GM21367 (cell line): ENCODE measurements at regions not wholly inside any gene's neighbourhood (a gene's known extent, or its start where the extent isn't known, plus 50 kb on each side); places are given as distances from the start of the nearest gene placed in this dataset.

ENCODE experiments used
- ATAC-seq: cut with Tn5 transposase; IDR thresholded peaks from one replicate; pipeline ENCODE4 v1.9.1; 2021; ENCODE audit not compliant: unreplicated experiment

DNA sequence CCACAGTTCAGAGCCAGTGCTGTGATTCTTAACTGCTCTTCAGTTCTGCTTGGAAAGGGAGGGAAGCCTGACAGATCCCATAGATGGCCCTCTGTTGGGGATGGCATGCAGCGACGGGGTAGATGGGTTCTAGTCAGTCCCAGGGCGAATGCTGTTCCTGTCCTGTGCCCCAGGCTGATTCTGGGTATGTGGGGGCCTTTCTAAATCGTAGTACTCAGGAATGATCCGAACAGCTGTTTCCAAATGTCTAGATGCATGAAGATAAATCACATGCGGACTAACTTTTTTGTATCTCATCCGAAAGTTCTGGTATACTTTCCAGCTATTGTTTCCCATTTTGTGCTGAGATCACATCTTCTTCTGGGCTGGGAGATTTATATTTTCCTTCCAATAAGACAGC lies 186.0 kb upstream of the MKI67 start:
- ATAC-seq = no peak

DNA sequence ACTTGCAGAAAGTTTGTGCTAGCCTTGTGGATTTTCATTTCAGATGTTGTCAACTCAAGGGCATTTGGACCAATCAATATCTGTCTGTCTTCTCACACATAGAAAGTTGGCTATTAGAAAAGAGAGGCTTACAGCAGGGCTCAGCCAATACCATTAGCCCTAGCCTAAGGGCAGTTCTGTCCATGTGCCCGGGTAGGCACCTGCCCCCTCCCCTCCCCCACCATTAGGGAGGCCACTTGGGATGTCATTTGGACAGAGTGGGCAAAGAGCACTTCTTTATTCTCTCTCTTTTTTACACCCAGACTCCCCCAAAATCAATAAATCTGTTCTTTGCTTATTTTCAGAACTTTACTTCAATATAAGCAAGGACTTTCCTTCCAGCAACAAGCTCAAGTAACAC lies 188.5 kb upstream of the MKI67 start:
- ATAC-seq = no peak

DNA sequence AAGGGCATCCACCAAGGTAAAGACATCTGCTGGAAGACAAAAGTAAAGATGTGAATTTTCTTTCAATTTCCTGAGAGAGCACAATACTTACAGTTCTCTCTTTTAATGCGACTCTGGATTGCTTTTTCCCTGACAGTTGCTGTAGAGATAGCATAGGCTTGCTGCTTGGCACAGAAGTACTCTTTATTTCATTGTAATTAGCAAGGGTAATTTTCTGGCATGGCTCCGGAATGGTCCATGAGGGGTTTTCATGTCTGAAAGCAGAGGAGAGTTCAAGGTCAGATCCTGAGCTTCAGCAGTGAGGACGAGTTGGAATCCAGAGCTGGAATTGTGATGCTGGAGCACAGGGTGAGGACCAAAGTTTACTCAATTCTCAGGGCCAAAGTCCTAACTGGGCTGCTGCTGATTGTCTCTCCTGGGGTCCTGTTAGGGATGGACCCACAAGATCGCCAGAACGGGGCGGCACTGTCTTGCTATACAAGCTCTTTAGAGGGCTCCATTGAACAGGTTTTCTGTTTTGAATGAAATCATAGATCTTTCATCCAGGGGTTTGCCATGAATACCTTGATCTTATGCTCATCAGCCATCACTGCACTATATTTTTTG lies 190.0 kb upstream of the MKI67 start:
- ATAC-seq = no peak

DNA sequence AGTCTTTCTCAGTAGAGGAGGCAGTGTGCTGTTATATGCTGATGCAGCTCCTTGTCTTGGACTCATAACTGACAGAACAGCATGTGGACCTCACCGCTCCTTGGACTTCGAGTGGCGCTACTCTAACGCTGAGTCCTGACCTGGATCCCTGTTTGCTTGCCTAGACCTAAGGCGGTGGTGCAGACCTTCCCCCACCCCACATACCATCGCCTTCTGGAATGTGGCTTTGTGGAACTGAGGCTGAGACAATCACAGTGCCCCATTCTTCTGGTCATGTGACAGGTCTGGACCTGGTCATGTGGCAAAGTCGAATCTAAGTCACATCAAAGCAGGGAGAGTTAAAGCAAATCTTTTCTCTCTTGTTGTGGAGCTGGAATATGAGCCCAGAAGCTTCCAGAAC lies 190.7 kb upstream of the MKI67 start:
- ATAC-seq = no peak

DNA sequence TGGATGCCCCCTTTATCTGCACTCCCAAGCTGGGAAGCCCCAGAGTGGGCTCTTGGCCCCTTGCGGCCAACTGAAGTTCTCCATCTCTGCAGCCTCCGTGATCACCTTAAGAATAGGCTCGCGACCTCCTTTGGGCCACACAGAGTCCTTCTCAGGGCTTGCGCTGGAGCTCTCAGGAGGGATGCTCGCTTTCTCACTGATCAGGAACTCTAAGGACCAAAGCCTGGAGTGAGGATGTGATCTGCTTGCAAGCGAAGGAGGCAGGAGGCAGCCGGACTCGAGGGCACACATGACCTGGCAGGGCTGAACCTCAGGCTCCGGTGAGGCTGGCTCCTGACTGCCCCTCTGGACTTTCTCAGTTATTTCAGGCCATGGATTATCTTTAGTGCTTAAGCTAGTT lies 192.1 kb upstream of the MKI67 start:
- no peak for ATAC-seq

DNA sequence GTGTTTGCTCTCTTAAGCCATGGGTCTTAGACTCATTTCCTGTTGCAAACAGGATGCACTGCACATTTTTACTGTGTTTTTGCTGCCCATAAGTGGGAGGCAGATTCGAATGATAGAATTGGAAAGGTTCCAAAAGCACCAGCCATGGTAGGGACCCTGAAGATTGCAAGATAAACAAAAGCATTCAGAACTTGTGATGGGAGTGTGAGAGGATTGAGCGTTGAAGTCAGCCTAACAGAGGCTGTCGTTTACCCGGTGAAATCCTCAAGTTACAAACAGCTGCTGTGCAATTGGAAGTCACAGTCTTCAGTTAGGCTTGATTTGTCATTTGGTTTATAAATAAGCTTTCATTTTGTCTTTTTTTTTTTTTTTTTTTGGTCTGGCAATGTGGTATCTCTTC lies 192.7 kb upstream of the MKI67 start:
- ATAC-seq = no peak

DNA sequence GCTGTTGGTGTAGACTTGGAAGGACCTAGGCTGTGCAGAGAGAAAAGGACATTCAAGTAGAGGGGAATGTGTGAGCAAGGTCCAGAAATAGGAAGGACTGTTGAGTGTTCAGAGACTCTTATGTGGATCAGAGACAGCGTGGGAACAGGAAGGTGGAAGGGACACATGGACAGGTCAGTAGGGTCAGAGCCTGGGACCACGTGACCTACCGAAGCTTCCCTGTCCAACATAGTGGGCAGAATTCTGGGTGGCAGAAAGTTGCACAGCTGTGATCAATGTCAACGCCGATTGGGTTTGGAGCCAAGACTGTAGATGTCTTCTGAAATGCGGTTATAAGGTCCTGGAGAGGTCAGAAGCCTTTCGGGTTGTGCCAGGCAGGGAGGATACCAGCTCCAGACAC lies 195.9 kb upstream of the MKI67 start:
- ATAC-seq = no peak

DNA sequence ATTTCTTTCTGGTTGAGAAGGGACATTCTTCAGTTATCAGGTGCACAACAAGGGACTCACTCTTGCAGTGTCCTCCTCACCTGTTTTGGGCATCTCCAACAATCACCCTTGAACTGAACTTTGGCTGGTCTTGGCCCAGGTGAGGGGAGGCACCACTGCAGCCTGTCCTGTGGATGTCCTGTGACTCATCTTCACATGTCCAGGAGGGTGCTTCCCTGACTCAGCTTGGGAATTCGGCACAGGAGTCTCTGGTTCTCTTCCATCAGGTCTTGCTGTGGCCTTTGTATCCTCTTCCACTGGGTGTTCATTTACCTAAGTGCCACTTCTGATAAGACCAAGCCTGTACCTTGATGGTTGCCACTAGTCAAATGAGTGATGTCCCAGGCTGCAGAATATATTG lies 196.7 kb upstream of the MKI67 start:
- ATAC-seq = no peak

DNA sequence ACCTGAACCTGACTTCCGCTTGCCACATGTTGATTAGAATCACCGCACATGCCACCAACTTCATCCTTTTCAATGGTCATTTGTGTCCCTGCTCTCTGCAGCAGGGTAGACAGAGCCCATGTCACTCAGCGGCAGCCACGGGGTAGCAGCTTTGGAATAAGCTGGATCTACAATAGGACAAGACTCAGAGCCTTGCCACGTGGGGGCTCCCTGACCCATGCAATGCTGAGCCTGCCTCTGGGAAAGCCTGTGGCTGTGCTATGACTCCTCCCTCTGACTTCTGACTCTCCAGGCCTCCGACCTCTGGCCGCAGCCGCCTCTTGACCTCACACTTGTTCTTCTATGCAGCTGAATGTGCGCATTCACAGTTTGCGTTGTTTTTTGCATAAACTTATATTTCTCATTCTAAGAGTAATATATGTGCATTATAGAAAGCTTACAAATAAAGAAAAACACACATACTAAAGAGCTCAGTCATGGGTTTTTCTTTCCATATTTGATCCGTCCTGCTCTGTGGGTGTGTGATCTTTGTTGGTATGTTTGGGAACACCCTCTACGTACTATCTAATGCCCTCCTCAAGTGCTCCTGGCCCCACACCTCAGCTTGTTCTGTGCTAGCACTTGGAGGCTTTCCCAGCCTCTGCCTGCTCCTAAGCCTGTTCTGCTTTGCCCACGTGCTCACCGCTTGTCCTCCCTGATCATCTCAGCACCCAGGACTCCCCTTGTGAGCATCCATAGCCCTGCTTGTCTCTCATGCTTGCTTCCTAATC lies 198.0 kb upstream of the MKI67 start:
- ATAC-seq = no peak

DNA sequence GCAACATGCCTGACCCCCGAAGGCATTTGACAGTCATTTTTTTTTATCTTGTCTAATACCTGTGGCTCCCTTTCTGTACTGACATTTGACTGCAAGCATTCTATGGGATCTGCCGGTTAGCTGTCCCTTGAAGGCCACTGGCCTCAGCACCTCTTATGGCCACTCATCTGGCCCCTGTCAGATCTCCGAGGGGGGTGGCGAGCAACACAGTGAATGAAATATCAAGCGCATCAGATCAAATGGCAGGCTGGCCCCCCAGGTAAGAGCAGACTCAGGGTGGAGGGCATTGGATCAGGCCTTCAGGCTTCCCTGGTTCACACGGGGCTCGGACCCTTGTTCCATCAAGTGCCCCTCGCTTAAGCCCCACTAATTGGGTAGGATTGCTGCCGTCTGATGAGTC lies 199.6 kb upstream of the MKI67 start:
- ATAC-seq = no peak

DNA sequence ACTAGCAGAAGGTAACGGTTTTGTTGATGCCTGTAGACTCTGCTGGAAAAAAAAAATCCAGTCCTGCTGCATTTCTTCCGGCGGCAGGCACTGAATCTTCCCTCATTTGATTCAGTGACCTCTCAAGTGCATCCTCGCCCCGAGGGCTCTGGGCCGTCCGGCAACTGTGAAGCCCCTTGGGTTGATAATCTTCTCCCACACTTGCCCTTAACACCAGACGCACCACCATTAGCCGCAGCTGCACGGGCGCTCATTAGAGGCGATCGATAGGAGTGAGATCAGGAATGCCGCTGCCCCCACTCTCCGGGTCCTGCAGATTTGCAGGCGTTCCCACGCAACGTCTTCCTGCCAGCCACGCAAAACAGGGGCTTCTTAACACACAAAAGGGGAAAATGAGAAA lies 200.0 kb upstream of the MKI67 start:
- ATAC-seq = no peak

DNA sequence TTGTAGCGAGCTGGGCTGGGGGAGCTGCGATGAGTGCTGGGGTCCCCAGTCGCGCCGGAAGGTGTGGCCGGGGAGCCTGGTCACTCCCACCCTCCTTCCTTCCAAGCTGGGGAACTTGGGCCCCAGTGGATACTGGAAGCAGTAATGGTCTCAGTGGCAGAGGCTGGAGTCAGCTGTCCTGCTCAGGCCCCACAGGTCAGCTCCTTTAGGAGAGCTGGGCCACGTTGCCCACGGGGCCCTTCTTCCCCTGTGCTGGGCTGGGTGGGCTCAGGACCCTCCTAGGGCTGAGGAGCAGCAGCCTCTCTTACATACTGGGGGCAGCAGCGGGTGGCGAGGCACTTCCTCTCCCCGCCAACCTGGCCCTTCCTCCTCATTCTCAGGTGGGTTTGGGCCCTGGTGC lies 200.6 kb upstream of the MKI67 start:
- no peak for ATAC-seq

DNA sequence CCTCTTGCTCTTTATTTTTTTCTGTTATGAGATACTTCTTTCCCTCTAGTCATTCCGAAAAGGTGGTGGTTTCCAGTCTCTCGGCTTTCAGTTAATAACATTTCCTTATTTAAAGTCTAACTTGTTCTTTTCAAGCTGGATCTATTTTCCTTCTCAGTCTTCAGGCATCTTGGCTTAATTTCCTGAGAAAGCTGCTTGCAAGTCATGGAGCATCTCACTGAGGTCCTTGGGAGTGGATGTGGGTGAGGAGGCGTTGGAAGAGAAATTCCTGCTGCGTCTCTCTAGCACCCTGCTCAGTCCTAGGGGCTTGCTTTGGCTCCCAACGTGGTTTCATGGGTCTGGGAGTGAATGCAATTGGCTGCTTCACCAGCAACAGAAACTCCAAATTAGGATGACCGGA lies 210.2 kb upstream of the MKI67 start:
- no peak for ATAC-seq

DNA sequence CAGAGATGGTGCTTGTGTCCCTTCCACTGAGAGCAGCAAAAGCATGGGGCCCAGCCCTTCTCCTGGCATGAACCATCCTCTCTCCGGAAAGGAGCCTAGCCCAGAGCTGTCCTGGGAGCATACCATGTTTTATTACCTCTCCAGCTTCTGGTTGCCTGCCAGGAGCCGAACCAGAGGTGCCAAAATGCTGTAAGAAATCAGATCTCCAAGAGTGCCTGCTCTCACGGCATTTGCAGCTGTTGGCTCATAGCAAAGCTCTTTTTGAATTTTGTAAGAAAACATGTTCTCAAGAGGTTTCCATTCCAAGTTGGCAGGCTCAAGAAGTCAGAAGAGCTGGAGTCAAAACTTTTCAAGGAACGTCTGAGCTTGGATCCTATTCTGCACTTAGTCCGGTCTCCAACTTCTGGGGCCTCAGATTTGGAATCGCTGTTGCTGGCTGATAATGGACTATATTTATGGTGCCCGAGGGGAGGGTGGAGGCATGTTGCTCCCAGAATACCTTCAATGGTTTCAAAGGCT lies 211.7 kb upstream of the MKI67 start:
- ATAC-seq = no peak

DNA sequence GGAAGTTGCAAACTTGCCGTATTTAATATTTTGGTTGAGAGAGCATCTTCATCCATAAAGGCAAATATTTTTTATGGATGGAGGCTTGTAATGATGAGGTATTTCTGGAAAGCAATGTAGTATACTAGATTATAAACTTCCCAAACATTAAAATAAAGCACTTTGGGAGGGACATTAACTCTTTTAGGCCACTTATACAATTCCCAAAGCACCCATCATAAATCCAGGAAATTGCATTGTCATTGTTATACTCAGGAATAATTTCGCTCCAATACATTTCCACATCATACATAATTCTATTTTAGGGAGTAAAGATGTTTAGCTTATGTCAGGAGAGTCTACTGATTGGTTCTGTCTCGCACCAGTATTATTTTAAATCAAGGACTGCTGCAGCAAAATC lies 212.7 kb upstream of the MKI67 start:
- ATAC-seq = no peak

DNA sequence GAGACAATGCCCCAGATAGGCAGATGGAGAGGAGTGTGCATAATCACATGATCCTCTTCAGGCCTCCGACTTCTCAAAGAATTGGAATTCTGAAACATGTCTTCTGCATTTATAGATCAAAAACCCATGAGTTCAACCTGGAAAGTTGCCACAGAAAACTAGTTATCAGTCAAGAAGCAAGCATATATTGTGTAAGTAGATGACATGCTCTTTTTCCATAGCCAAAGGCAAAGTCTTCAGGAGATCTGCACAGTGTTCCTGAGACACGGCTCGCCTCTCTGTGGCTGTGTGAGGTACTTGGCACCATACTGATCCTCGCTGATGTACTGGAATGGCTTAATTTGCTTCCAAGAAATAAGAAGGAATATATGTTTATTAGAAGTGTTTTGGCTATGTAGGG lies 213.5 kb upstream of the MKI67 start:
- no peak for ATAC-seq

DNA sequence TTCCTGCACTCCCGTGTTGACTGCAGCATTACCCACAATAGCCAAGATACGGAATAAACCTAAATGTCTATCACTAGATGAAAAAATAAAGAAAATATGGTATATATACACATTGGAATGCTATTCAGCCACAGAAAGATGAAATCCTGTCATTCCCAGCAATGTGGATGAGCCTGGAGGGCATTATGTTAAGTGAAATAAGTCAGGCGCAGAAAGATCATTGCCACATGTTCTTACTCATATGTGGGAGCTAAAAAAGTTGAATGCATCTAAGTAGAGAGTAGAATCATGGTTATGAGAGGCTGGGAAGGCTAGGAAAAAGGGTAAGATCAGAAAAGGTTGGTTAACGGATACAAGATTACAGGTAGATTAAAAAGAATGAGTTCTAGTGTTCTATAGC lies 219.1 kb upstream of the MKI67 start:
- ATAC-seq = no peak

DNA sequence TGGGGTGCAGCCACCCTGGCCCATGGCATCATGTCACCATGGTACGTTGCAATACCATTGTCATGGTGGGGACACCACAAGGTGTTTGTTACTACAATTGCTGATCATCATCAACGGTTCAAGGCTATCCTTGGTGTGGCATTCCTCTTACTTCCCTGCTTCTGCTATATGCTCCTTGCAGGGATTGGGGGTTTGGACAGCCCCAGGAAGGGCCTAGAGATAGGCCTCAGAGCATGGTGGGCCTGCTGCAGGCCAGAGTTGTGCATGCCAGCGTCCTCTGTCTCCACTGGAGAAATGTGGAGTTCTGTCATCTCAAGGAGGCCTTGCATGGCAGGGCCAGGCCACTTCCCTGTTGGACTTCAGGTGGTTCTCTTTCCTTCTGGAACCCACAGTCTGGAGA lies 234.6 kb upstream of the MKI67 start:
- ATAC-seq = no peak

DNA sequence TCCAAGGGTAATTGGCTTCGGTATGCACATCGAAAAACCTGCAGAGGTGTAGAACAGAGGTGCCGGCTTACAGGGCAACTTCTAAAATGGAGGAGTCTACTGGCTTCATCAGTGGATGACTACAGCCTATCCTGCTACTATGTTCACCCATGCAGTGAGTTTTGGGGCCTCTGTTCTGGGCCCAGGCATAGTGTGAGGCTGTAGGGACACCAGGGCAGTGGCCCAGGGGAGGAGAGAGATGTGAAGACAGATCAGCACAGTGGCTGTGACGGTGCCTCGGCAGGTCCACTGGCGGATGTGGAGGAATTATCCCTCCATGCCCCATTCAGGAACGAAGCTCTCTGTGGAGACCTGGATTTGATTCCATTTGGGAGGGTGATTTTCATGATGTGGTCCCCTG lies 235.3 kb upstream of the MKI67 start:
- no peak for ATAC-seq

DNA sequence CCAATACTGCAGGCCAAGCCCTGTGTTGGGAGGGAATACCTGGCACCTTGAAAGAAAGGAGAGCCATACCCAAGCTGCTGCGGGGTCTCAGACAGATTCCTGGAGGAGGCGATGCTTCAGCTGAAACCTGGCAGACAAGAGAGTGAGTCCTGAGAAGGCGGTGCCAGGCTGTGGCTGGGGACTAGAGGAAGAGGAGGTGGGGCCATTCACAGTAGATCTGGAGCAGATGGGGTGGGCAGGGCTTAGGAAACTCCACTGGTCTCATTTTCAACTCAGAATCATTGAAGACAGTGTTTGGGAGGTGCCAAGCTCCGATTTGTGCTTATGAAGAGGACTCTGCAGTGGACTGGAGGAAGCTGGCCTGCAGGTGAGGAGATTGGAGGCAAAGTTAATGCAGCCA lies 236.3 kb upstream of the MKI67 start:
- ATAC-seq = no peak

DNA sequence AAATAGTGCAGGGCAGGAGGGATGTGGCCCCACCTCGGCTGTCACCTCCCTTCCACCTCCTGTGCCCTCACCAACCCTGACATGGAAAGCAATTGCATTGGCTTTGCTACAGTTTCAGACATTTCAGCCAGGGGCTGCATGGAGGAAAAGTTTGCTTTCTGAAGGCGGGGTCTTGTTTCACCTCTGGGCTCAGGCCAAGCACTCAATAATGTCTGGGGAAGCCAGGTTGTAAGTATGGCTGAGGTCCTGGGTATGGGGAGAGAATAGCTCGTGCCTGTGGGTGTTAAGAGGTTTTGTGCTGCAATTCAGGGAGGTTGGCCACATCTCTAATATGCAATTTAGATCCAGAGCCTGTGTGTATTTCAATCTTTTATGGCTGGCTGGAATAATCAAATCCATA lies 238.4 kb upstream of the MKI67 start:
- ATAC-seq = no peak

DNA sequence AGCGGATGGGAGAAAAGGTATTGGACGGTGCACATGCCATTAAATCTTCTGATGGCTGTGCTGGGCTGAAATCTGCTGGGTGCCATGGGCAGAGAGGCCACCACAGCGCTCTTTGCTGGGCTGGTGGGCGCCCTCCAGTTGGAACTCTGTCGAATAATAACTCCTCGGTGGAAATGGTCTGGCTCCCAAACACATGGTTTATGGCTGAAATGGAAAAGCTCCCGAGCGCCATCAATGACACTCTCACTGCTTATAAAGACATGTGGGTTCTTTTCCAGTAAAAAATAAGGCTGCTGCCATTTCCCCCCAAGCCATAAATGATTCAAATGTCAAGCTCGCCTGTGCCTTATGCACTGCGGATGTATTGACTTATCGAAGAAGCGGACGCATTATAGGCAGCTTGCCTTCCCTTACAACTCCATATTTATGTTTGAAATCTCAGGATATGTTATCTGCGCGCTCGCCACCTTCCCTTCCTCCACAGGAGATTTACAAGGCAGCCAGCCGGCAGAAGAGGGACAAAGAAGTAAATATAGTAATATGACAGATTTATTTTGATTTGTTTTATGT lies 239.0 kb upstream of the MKI67 start:
- ATAC-seq = no peak

DNA sequence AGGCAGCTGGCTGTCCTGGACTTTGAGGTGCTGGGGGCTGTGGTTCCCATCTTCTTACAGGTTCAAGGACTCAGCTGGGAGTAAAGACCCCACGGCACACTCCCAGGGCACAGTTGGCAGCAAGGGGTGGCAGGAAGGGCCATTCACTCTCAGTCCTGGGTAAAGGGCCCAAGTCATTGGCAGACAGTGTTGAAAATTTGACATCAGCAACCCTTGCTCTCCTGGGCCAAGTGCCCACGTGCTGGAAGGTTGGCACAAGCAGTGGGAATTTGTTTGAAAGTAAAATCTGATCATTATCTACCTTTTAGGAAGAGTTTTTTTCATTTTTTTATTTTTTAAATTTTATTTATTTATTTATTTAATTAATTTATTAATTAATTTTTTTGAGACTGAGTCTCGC lies 241.6 kb upstream of the MKI67 start:
- ATAC-seq = no peak
